ENCODE measurements at regions not wholly inside any gene's neighbourhood (a gene's known extent, or its start where the extent isn't known, plus 50 kb on each side); places are given as distances from the start of the nearest gene placed in this dataset.

- CTCF ChIA-PET: no interaction called here
- POLR2A ChIA-PET: no interaction called here
- Mint-ChIP-seq H3K36me3 (ENCODE audit: insufficient read depth, unreplicated experiment) (no peaks in the 10 kb centered on the region), H3K9me3 (ENCODE audit: unreplicated experiment) (no peaks in the 10 kb centered on the region), H3K4me3 (ENCODE audit: unreplicated experiment) (no peak overlapping the region), H3K27me3 (ENCODE audit: insufficient read depth, unreplicated experiment) (peaks cover 3% of the 10 kb centered on the region), H3K4me1 (ENCODE audit: low read depth, unreplicated experiment) (no peaks in the 10 kb centered on the region), H3K27ac (ENCODE audit: unreplicated experiment) (no peak overlapping the region)
- Histone ChIP-seq H3K36me3 (ENCODE audit: control insufficient read depth, insufficient read depth, low read length) (no peaks in the 10 kb centered on the region), H3K9me3 (no peaks in the 10 kb centered on the region), H3K27me3 (replicated peaks; ENCODE audit: control insufficient read depth, insufficient read depth, low read length) (no peaks in the 10 kb centered on the region), H3K4me1 (no peaks in the 10 kb centered on the region), H3K4me3 (ENCODE audit: low read depth, low read length) (no peak overlapping the region)
- intact Hi-C loops (cut with micrococcal nuclease; ENCODE audit: unreplicated experiment): no loop called here
- DNase-seq: no peak
- TF ChIP-seq CTCF (IDR thresholded peaks at IDR 0.05; ENCODE audit: insufficient read depth in 1 of 2, low read depth in 1 of 2, low read length in 1 of 2, severe bottlenecking in 1 of 2, unreplicated experiment in 1 of 2): no peak
- BruUV-seq (replicated peaks): no TSS peak
Observed at GRCh38 chr18:41545091-41545888, 409.7 kb upstream of the PIK3C3 start.

GRCh38 chr18:41543815-41544214 lies 411.2 kb upstream of the PIK3C3 start:
- H3K36me3 Mint-ChIP-seq (ENCODE audit: insufficient read depth, unreplicated experiment): no peaks in the 10 kb centered on the region
- intact Hi-C loops (cut with micrococcal nuclease; ENCODE audit: unreplicated experiment): no loop called here
- no TSS peak for BruUV-seq (replicated peaks)
- H3K4me3 Mint-ChIP-seq (ENCODE audit: unreplicated experiment): no peak overlapping the region
- no peaks in the 10 kb centered on the region for H3K27me3 ChIP-seq (replicated peaks; ENCODE audit: control insufficient read depth, insufficient read depth, low read length)
- no peak for DNase-seq
- TF ChIP-seq CTCF (IDR thresholded peaks at IDR 0.05; ENCODE audit: insufficient read depth in 1 of 2, low read depth in 1 of 2, low read length in 1 of 2, severe bottlenecking in 1 of 2, unreplicated experiment in 1 of 2): no peak
- H3K4me1 Mint-ChIP-seq (ENCODE audit: low read depth, unreplicated experiment): no peaks in the 10 kb centered on the region
- POLR2A ChIA-PET: no interaction called here
- no peak overlapping the region for H3K27ac Mint-ChIP-seq (ENCODE audit: unreplicated experiment)
- H3K27me3 Mint-ChIP-seq (ENCODE audit: insufficient read depth, unreplicated experiment): peaks cover 4% of the 10 kb centered on the region
- H3K4me3 ChIP-seq (ENCODE audit: low read depth, low read length): no peak overlapping the region
- no peaks in the 10 kb centered on the region for H3K4me1 ChIP-seq
- H3K9me3 Mint-ChIP-seq (ENCODE audit: unreplicated experiment): no peaks in the 10 kb centered on the region
- H3K9me3 ChIP-seq: no peaks in the 10 kb centered on the region
- H3K36me3 ChIP-seq (ENCODE audit: control insufficient read depth, insufficient read depth, low read length): no peaks in the 10 kb centered on the region
- CTCF ChIA-PET: no interaction called here

- no peaks in the 10 kb centered on the region for H3K36me3 Mint-ChIP-seq (ENCODE audit: insufficient read depth, unreplicated experiment)
- H3K36me3 ChIP-seq (ENCODE audit: control insufficient read depth, insufficient read depth, low read length): no peaks in the 10 kb centered on the region
- no peaks in the 10 kb centered on the region for H3K27me3 ChIP-seq (replicated peaks; ENCODE audit: control insufficient read depth, insufficient read depth, low read length)
- no peaks in the 10 kb centered on the region for H3K4me1 ChIP-seq
- no peak for TF ChIP-seq CTCF (IDR thresholded peaks at IDR 0.05; ENCODE audit: insufficient read depth in 1 of 2, low read depth in 1 of 2, low read length in 1 of 2, severe bottlenecking in 1 of 2, unreplicated experiment in 1 of 2)
- no peaks in the 10 kb centered on the region for H3K4me1 Mint-ChIP-seq (ENCODE audit: low read depth, unreplicated experiment)
- intact Hi-C loops (cut with micrococcal nuclease; ENCODE audit: unreplicated experiment): no loop called here
- H3K9me3 ChIP-seq: no peaks in the 10 kb centered on the region
- no peak overlapping the region for H3K4me3 ChIP-seq (ENCODE audit: low read depth, low read length)
- no peak overlapping the region for H3K4me3 Mint-ChIP-seq (ENCODE audit: unreplicated experiment)
- H3K9me3 Mint-ChIP-seq (ENCODE audit: unreplicated experiment): no peaks in the 10 kb centered on the region
- H3K27me3 Mint-ChIP-seq (ENCODE audit: insufficient read depth, unreplicated experiment): peaks cover 8% of the 10 kb centered on the region
- DNase-seq: no peak
- H3K27ac Mint-ChIP-seq (ENCODE audit: unreplicated experiment): no peak overlapping the region
- POLR2A ChIA-PET: no interaction called here
- CTCF ChIA-PET: no interaction called here
- no TSS peak for BruUV-seq (replicated peaks)
Observed at GRCh38 chr18:41540237-41540871, 414.7 kb upstream of the PIK3C3 start.

Data from Caco-2 (cell line).